ENCODE measurements at regions not wholly inside any gene's neighbourhood (a gene's known extent, or its start where the extent isn't known, plus 50 kb on each side); places are given as distances from the start of the nearest gene placed in this dataset.

- in situ Hi-C loops (cut with HindIII; ENCODE audit: low pct_unique_long_range_greater_than_20kb, low sequenced_read_pairs) (no loop called here), intact Hi-C loops (cut with micrococcal nuclease; ENCODE audit: unreplicated experiment) (no loop called here)
- Histone ChIP-seq H3K27me3 (ENCODE audit: control insufficient read depth, insufficient read depth, low read length) (no peaks in the 10 kb centered on the region), H3K36me3 (ENCODE audit: control insufficient read depth, insufficient read depth, low read length) (no peaks in the 10 kb centered on the region), H3K27ac (ENCODE audit: low read length) (no peak overlapping the region), H3K4me3 (ENCODE audit: low read depth in 2 of 2, low read length in 2 of 2) (no peak overlapping the region), H3K4me1 (ENCODE audit: control insufficient read depth, insufficient read depth, low read length) (no peaks in the 10 kb centered on the region), H3K9me3 (ENCODE audit: control insufficient read depth, insufficient read depth, low read depth, low read length) (no peaks in the 10 kb centered on the region)
- no TSS peak for BruUV-seq (replicated peaks)
- ChIA-PET POLR2A (no interaction called here), CTCF (no interaction called here)
- DNase-seq (ENCODE audit: low read depth, low spot score) (peak; percentile 22), ATAC-seq (no peak)
- TF ChIP-seq CTCF (IDR thresholded peaks at IDR 0.05) (no peak), REST (IDR thresholded peaks at IDR 0.05; ENCODE audit: insufficient read depth in 1 of 2, low read depth in 2 of 2, low read length in 1 of 2) (no peak), POLR2AphosphoS5 (IDR thresholded peaks at IDR 0.05; ENCODE audit: low read depth, low read length) (no peak), SIN3A (IDR thresholded peaks at IDR 0.05; ENCODE audit: borderline replicate concordance, insufficient read depth, low read depth, low read length) (no peak), TCF7L2 (IDR thresholded peaks at IDR 0.05; ENCODE audit: low read depth, low read length) (no peak)
Observed at GRCh38 chr9:119004618-119004990, 364.6 kb downstream of the BRINP1 start.

GRCh38 chr9:119005162-119005561 lies 364.1 kb downstream of the BRINP1 start:
- Histone ChIP-seq H3K9me3 (ENCODE audit: control insufficient read depth, insufficient read depth, low read depth, low read length) (no peaks in the 10 kb centered on the region), H3K4me3 (ENCODE audit: low read depth in 2 of 2, low read length in 2 of 2) (no peak overlapping the region), H3K36me3 (ENCODE audit: control insufficient read depth, insufficient read depth, low read length) (no peaks in the 10 kb centered on the region), H3K4me1 (ENCODE audit: control insufficient read depth, insufficient read depth, low read length) (no peaks in the 10 kb centered on the region), H3K27ac (ENCODE audit: low read length) (no peak overlapping the region), H3K27me3 (ENCODE audit: control insufficient read depth, insufficient read depth, low read length) (no peaks in the 10 kb centered on the region)
- no peak for ATAC-seq
- in situ Hi-C loops (cut with HindIII; ENCODE audit: low pct_unique_long_range_greater_than_20kb, low sequenced_read_pairs) (no loop called here), intact Hi-C loops (cut with micrococcal nuclease; ENCODE audit: unreplicated experiment) (no loop called here)
- ChIA-PET POLR2A (no interaction called here), CTCF (no interaction called here)
- TF ChIP-seq POLR2AphosphoS5 (IDR thresholded peaks at IDR 0.05; ENCODE audit: low read depth, low read length), result no peak
- TF ChIP-seq CTCF (IDR thresholded peaks at IDR 0.05), result no peak
- TF ChIP-seq TCF7L2 (IDR thresholded peaks at IDR 0.05; ENCODE audit: low read depth, low read length), result no peak
- no peak for TF ChIP-seq REST (IDR thresholded peaks at IDR 0.05; ENCODE audit: insufficient read depth in 1 of 2, low read depth in 2 of 2, low read length in 1 of 2)
- TF ChIP-seq SIN3A (IDR thresholded peaks at IDR 0.05; ENCODE audit: borderline replicate concordance, insufficient read depth, low read depth, low read length), result no peak
- DNase-seq (ENCODE audit: low read depth, low spot score), result no peak
- no TSS peak for BruUV-seq (replicated peaks)

Data from Panc1 (cell line).